T-helper 17 cell (primary cell): ENCODE measurements at regions not wholly inside any gene's neighbourhood (a gene's known extent, or its start where the extent isn't known, plus 50 kb on each side); places are given as distances from the start of the nearest gene placed in this dataset.

Experiments used
- ATAC-seq: fragments of 150-1000 bp; cut with Tn5 transposase; 2 replicates; pipeline ENCODE4 v1.10.0; 2021; ENCODE audit warnings: mild to moderate bottlenecking, moderate library complexity
- DNase-seq, 3 donors: peaks; one replicate each; pipeline versions ENCODE4 v3.0.0 to v3.0.0-alpha.2; 2020 to 2021
- H3K9me3 ChIP-seq: one replicate; pipeline ENCODE4 v1.7.0; 2013; ENCODE audit warnings: low read length, mild to moderate bottlenecking; ENCODE audit not compliant: control insufficient read depth, poor library complexity, severe bottlenecking
- H3K27ac Mint-ChIP-seq: one replicate; pipeline ENCODE4 v1.8.0; 2022; ENCODE audit warnings: mild to moderate bottlenecking, moderate library complexity, mixed read lengths
- H3K27me3 Mint-ChIP-seq: one replicate; pipeline ENCODE4 v1.8.0; 2022; ENCODE audit warnings: mixed read lengths
- H3K36me3 Mint-ChIP-seq: one replicate; pipeline ENCODE4 v1.8.0; 2022; ENCODE audit warnings: low read depth, mixed read lengths
- H3K4me1 Mint-ChIP-seq: one replicate; pipeline ENCODE4 v1.8.0; 2022; ENCODE audit warnings: mild to moderate bottlenecking, mixed read lengths
- H3K4me3 Mint-ChIP-seq: one replicate; pipeline ENCODE4 v1.8.0; 2022; ENCODE audit warnings: mild to moderate bottlenecking, moderate library complexity, mixed read lengths

DNA sequence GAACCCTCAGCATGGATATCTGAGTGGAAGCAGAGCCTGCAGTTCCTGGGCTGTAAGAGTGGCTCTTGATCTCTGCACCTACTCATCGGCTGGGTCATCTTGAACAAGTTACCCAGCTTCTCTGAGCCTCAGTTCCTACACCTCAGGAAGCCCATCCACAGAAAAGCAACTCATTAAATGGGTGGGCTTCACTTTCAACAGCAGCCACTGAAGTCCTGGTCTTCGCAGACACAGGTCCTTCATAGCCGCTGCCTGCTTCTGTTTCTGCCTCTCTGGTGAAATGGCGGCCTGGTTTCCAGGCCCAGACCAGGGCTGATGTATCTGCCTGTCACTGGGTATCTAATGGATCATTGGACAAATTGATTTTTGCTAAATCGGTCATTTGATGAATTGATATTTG is 571.4 kb downstream of the PTPRU start:
- ATAC-seq, result no peak
- Mint-ChIP-seq H3K27me3 (peaks cover 34% of the 10 kb centered on the region), H3K36me3 (no peaks in the 10 kb centered on the region), H3K4me1 (peaks cover 9% of the 10 kb centered on the region), H3K27ac (no peak overlapping the region), H3K4me3 (no peak overlapping the region)
- DNase-seq, result no peak
- no peaks in the 10 kb centered on the region for H3K9me3 ChIP-seq

DNA sequence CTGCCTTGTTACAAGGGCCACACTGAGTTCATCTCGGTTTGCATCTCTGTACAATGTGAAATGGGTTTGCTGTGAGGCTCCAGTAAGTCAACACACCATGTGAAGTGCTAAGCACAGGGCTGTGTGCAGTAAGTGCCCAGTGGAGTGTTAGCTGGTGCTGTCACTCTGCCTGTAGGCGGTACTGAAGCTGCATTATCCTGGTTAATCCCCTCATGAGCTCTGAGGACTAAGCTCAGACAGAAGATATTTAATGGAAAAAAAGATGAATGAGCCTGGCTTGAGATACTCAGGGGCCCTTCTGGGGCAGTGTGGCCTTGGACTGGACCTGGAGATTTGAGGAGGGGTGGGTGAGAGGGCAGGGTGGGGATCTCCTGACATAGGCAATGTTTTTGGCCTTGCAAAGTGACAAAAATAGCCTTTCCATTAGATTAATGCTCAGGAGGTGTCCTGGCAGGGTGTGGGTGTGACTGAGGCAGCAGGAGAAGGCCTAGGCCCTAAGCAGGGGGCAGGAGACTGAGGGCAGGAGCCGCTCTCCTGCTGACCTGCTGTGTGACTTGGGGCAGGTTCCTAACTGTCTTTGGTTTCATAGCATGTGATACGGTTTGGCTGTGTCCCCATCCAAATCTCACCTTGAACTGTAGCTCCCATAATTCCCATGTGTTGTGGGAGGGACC is 570.5 kb downstream of the PTPRU start:
- peaks cover 43% of the 10 kb centered on the region for H3K27me3 Mint-ChIP-seq
- no peak for ATAC-seq

DNA sequence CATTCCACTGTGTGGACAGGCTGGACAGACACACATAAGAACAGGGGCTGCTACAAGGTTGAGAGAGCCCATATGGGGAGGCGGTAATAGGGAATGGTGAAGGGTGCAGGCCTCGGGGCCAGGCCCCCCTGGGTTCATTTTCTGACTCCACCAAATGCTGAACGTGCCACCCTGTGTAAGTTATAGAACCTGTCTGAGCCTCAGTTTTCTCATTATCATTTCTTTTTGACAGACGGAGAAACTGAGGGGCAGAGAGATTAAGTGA is 569.5 kb downstream of the PTPRU start:
- DNase-seq (no peak), ATAC-seq (no peak)
- no peak overlapping the region for H3K27ac Mint-ChIP-seq
- peaks cover 53% of the 10 kb centered on the region for H3K27me3 Mint-ChIP-seq
- H3K9me3 ChIP-seq, result no peaks in the 10 kb centered on the region
- no peak overlapping the region for H3K4me3 Mint-ChIP-seq
- no peaks in the 10 kb centered on the region for H3K36me3 Mint-ChIP-seq
- H3K4me1 Mint-ChIP-seq, result peaks cover 7% of the 10 kb centered on the region

More for the DNA sequence above, 570.5 kb downstream of the PTPRU start:
- H3K4me1 Mint-ChIP-seq, result peaks cover 7% of the 10 kb centered on the region
- no peak for DNase-seq
- no peak overlapping the region for H3K27ac Mint-ChIP-seq
- no peaks in the 10 kb centered on the region for H3K9me3 ChIP-seq
- no peaks in the 10 kb centered on the region for H3K36me3 Mint-ChIP-seq
- no peak overlapping the region for H3K4me3 Mint-ChIP-seq

DNA sequence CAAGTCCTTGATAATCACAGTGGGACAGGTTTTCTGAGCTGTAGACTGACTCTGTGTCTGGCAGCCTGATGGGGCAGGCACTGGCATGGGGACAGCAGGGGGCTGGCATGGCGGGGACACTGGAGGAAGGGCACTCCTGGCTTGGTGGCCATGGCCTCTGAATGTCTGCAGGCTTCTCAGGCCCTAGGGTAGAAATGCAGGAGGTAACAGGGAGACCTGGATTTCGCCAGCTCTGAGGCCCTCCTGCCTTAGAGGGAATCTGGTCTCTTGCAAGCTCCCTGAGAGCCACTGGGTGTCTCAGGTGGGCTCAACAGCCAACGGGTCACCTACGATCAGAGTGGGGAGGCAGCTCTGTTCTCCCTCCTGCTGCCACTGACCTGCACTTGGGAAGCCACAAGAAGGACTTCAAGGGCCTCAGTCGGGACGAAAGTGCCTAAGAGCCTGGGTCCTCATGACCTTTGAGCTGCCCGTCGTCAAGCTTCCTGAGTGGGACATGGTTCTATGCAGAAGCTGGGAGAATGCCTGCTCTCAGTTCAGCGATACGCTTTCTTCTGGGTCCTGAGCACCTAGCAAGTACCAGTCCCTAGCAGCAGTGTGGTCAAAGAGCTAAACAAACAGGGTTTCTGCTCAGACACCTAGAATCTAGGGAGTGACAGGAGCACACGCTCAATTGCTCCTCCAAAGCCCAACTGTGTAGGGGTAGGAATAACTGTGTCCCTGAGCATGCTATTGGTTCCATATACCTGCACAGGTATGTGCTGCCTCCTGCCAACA is 569.0 kb downstream of the PTPRU start:
- Mint-ChIP-seq H3K36me3 (no peaks in the 10 kb centered on the region), H3K4me3 (no peak overlapping the region), H3K27me3 (peaks cover 53% of the 10 kb centered on the region), H3K27ac (no peak overlapping the region), H3K4me1 (peaks cover 7% of the 10 kb centered on the region)
- ATAC-seq (no peak), DNase-seq (no peak)
- no peaks in the 10 kb centered on the region for H3K9me3 ChIP-seq

DNA sequence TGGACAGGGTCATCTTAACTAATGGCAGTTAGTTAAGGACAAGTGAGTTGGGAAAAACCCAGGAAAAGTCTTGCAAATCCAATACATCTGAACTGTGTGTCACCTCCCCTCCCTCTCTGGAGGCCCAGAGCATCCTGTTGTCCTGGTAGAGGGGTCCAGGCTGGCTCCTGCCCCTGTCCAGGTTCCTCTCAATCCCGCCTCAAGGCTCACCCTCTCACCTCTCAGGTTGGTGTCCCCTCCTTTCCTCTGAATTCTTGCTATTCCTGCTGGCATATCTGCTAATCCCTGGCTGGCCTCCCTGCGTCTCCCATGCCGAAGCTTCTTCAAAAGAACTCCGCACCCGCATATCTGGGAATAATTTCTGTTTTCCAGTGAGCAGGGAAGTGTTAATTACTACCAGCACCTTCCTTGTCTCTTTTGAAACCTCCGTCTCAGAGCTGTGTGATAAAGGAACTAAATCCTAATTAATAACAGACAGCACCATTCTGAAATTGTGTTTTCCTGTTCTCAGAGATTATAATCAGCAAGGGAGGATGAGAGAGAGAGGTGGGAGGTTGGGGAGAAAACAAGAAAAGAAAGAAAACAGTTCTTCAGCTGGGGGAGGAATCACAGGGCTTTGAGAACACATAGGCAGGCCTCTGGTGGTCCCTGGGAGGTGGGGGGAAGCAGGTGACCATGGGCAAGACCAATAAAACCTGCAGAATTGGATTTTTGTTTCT is 568.0 kb downstream of the PTPRU start:
- H3K27me3 Mint-ChIP-seq, result peaks cover 50% of the 10 kb centered on the region
- no peak overlapping the region for H3K27ac Mint-ChIP-seq
- H3K4me3 Mint-ChIP-seq, result no peak overlapping the region
- H3K36me3 Mint-ChIP-seq, result no peaks in the 10 kb centered on the region
- peaks cover 5% of the 10 kb centered on the region for H3K4me1 Mint-ChIP-seq
- no peak for DNase-seq
- ATAC-seq, result no peak
- no peaks in the 10 kb centered on the region for H3K9me3 ChIP-seq

DNA sequence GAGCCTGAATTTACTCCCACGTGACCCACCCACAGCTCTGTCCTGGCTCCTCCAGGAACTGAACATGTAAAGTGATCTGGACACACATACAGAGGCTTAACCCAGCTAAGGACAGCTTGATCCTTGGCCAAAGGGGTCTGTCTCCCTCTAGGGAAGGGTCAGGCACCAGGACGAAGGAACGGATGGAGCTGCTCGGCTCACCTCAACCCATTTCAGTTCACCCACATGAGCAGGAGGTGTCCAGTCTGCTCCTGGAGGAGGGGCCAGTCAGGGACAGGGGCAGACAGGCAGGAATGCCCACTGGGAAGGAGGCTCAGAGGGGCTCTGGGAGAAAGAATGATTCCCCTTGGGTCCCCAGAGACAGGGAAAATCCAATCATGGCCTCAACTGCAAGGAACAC is 567.2 kb downstream of the PTPRU start:
- Mint-ChIP-seq H3K36me3 (no peaks in the 10 kb centered on the region), H3K4me3 (no peak overlapping the region), H3K27ac (no peak overlapping the region), H3K27me3 (peaks cover 47% of the 10 kb centered on the region), H3K4me1 (peaks cover 5% of the 10 kb centered on the region)
- no peak for DNase-seq
- no peak for ATAC-seq
- no peaks in the 10 kb centered on the region for H3K9me3 ChIP-seq

DNA sequence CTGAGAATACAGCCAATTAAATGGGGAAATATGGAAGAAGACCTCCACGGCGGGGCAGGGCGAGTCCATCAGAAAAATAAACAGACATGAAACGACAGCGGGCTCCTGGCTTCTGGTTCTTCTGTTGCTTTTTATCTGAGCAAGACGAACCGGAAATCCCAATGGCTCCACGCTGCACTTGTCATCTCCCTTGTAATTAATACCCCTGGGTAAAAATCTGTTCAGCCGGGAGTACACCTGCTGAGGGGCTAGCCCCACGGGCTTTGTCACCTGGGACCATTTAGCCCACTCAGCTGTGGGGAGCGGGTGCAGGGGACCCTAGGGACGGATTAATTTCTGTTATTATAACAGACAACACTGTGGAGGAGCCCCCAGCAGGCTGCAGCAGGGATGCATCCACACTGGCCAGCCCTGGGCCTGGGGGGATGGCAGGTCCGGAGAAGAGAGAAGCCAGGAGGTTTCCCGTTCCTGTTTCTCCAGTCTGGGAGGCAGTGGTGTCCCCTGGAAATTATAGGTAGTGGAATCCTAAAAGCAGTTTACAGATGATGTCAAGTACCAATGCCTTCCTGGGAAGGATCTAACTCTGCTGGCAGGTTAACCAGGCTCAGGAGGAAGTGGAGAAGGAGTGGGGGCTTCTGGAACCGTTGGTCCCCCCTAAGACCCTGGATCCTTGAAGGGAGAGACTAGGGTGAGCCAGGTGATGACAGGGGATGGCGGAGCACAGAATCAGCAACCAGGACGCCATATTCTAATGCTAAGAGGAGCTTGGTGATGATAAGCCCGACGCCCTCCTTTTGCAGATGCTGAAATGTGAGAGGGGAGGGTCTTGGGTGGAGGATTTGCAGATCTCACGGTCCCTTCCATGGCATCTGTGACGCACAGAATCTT is 566.1 kb downstream of the PTPRU start:
- ATAC-seq, result no peak
- no peak for DNase-seq
- peaks cover 5% of the 10 kb centered on the region for H3K4me1 Mint-ChIP-seq

DNA sequence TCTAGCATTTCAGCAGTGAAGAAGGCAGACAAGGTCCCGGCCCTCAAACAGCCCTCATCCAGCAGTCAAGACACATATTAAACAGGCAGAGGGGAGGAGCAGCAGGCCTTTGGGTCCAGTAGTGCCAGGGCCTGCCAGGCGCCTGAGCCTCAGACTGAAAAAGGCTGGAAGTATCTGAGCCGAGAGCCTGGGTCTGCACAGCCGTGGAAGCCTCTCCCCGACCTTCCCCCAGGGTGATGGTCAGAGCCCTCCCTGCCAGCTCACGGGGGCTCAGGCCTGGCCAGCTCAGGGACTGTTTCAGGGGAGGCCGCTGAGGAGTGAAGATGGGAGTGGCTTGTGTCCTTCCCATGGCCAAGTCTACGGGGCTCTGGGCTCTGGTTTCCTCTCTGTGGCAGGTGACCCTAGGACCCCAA is 565.2 kb downstream of the PTPRU start:
- ATAC-seq (no peak), DNase-seq (no peak)
- Mint-ChIP-seq H3K36me3 (no peaks in the 10 kb centered on the region), H3K27me3 (peaks cover 47% of the 10 kb centered on the region), H3K4me3 (no peak overlapping the region), H3K4me1 (peaks cover 5% of the 10 kb centered on the region), H3K27ac (no peak overlapping the region)
- H3K9me3 ChIP-seq, result no peaks in the 10 kb centered on the region

More for the DNA sequence above, 566.1 kb downstream of the PTPRU start:
- Mint-ChIP-seq H3K27ac (no peak overlapping the region), H3K36me3 (no peaks in the 10 kb centered on the region), H3K4me3 (no peak overlapping the region), H3K27me3 (peaks cover 47% of the 10 kb centered on the region)
- no peaks in the 10 kb centered on the region for H3K9me3 ChIP-seq

DNA sequence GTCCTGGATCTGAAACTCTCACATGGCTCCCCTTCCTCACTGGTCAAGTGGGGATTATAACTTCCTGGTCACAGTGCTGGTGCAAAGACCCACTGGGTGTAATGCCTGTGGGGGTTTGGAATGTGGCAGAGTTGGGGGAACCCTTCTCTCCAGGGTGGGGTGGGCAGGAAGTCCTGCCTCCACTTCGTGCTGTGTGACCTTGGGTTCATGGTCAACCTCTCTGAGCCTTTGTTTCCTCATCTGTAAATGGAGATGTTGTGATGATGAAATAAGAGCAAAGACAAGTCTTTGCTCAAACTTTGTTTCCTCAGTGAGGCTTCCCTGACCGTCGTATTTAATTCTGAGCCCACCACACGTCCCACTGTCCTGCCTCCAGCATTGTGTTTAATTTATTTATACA is 564.7 kb downstream of the PTPRU start:
- H3K4me1 Mint-ChIP-seq, result peaks cover 5% of the 10 kb centered on the region
- no peaks in the 10 kb centered on the region for H3K36me3 Mint-ChIP-seq

DNA sequence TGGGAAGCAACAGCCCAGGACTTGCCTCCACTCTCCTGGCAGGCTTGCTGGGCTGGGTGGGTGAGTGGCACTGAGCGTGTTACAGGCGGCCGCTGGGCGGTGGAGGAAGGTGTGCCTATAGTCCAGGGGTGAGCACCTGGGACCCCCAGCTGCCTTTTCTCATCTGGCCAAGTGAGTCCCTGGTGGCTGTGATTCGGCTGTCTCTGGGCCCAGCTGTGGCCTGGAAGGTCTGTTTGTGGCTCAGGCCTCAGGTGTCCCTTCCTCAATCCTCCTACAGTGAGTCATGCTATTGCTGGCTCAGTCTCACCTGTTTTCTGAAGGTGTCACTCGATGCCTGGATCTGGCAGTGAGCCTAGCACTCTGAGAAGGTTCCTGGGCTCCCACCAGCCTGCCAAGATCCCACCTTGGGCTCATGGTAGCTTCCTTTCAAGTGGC is 564.2 kb downstream of the PTPRU start:
- no peaks in the 10 kb centered on the region for H3K9me3 ChIP-seq
- ATAC-seq (no peak), DNase-seq (no peak)
- Mint-ChIP-seq H3K4me1 (peaks cover 5% of the 10 kb centered on the region), H3K27me3 (peaks cover 47% of the 10 kb centered on the region), H3K27ac (no peak overlapping the region), H3K36me3 (no peaks in the 10 kb centered on the region), H3K4me3 (no peak overlapping the region)

More for the DNA sequence above, 564.7 kb downstream of the PTPRU start:
- no peaks in the 10 kb centered on the region for H3K9me3 ChIP-seq
- Mint-ChIP-seq H3K27ac (no peak overlapping the region), H3K27me3 (peaks cover 47% of the 10 kb centered on the region), H3K4me3 (no peak overlapping the region)
- DNase-seq (no peak), ATAC-seq (no peak)

DNA sequence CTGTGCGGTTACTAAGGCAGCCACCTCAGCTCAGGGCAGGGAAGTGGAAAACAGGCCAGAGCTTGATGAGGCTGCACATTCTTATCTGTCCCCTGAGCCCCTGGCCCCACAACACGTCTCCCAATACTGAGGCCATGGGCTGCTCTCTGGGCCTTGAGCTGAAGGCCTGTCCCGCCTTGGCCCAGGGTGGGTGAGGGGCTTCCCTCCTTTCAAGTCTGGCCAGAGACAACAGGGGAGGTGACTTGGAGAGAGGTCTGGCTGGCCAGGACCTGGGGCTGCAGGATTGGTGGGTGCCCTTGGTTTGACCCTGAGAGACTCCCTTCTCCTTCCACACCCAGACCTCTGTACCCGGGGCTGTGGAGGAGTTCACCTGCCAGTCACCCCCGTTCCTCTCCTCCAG is 563.8 kb downstream of the PTPRU start:
- no peaks in the 10 kb centered on the region for H3K36me3 Mint-ChIP-seq
- H3K4me3 Mint-ChIP-seq, result no peak overlapping the region
- H3K27ac Mint-ChIP-seq, result no peak overlapping the region
- peaks cover 5% of the 10 kb centered on the region for H3K4me1 Mint-ChIP-seq
- no peak for DNase-seq
- H3K9me3 ChIP-seq, result no peaks in the 10 kb centered on the region
- ATAC-seq, result no peak
- H3K27me3 Mint-ChIP-seq, result peaks cover 47% of the 10 kb centered on the region

DNA sequence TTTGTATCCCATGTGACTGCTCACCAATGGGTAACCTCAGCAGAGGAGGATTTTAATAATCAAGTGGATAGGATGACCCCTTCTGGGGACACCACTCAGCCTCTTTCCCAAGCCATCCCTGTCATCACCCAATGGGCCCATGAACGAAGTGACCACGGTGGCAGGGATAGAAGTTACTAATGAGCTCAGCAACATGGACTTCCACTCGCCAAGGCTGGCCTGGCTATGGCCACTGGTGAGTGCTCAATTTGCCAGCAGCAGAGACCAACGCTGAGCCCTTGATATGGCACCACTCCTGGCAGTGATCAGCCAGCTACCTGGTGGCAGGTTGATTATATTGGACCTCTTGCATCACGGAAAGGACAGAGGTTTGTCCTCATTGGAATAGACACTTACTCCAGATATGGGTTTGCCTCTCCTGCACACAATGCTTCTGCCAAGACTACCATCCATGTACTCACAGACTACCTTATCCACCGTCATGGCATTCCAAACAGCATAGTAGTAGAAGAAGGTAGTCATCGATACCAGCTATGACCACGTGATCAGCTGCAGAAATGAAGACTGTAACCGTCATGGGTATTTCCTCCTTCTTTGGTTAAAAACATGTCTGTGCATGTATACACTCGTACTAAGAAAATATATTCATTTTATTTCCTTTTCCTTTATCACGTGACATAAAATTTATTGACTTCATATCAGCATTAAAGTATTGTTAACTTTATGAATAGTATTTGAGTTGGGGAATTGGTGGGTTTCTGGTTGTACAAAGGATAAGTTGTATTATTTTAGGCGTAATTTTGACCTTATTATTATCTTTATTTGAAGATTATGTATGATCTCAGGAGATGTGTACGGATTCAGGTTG is 562.6 kb downstream of the PTPRU start:
- Mint-ChIP-seq H3K27me3 (peaks cover 36% of the 10 kb centered on the region), H3K27ac (no peak overlapping the region), H3K36me3 (no peaks in the 10 kb centered on the region), H3K4me1 (peaks cover 2% of the 10 kb centered on the region), H3K4me3 (no peak overlapping the region)
- DNase-seq, result no peak
- H3K9me3 ChIP-seq, result no peaks in the 10 kb centered on the region
- no peak for ATAC-seq
